Coronary artery (tissue), 2 donors: ENCODE measurements at regions not wholly inside any gene's neighbourhood (a gene's known extent, or its start where the extent isn't known, plus 50 kb on each side); places are given as distances from the start of the nearest gene placed in this dataset.

Experiments used
- DNase-seq: peaks from one replicate; pipeline ENCODE4 v3.0.0-alpha.2; 2017; ENCODE audit warnings: low spot score
- H3K27ac ChIP-seq, 2 donors: fragments of 200-600 bp; sonication (generic); one replicate each; pipeline ENCODE4 v1.5.1; 2016 to 2019
- H3K4me3 ChIP-seq: fragments of 200-600 bp; sonication (generic); 2 replicates; pipeline ENCODE4 v1.5.1; 2016; ENCODE audit warnings: mild to moderate bottlenecking, moderate library complexity
- TF ChIP-seq, protein P1 (sequence below): fragments of 200-600 bp; sonication (generic); IDR thresholded peaks from one replicate; pipeline ENCODE4 v1.5.1; 2019; ENCODE audit warnings: antibody characterized with exemption

DNA sequence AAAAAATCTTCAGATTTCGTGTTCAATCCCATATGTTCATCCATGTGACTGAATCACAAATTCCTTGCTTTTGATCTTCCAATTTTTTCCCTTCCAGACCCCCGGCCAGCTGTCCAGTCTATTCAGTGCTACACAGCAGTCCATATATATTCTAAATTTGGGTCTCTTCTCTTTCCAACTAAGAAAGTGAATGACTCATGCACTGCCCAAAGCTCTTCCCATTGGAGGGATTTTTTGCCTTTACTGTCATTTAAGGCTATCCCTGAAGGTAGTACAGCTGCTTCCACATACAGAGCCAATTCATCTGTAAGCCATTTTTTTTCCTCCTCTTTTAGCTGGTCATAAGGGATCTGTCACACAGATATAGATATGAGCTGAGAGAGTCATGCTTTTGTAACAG, 478.3 kb downstream of the DMRT2 start:
- TF ChIP-seq, protein P1, sequence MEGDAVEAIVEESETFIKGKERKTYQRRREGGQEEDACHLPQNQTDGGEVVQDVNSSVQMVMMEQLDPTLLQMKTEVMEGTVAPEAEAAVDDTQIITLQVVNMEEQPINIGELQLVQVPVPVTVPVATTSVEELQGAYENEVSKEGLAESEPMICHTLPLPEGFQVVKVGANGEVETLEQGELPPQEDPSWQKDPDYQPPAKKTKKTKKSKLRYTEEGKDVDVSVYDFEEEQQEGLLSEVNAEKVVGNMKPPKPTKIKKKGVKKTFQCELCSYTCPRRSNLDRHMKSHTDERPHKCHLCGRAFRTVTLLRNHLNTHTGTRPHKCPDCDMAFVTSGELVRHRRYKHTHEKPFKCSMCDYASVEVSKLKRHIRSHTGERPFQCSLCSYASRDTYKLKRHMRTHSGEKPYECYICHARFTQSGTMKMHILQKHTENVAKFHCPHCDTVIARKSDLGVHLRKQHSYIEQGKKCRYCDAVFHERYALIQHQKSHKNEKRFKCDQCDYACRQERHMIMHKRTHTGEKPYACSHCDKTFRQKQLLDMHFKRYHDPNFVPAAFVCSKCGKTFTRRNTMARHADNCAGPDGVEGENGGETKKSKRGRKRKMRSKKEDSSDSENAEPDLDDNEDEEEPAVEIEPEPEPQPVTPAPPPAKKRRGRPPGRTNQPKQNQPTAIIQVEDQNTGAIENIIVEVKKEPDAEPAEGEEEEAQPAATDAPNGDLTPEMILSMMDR: no peak
- H3K27ac ChIP-seq: no peak overlapping the region
- H3K4me3 ChIP-seq: no peak overlapping the region
- no peak for DNase-seq

- TF ChIP-seq, protein P1: no peak
These were observed 480.5 kb downstream of the DMRT2 start for GRCh38 chr9:1530696-1531095.

DNA sequence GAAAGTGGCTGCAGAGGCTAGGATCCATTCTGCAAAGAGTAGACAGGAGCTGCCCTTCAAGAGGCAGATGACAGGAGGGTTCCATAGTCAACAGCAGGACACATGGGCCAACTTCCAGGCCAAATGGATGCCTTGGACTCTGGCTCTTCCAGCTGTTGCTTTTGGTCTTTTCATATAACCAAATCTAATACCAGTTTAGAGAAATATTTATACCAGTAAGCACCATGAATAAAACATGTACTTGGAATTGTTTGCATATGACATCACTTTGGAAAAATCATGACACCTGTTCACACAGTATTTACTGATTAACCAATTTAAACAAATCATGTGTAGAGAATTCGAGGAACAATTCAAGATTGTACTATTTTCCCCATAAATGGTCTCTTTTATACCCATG, 481.3 kb downstream of the DMRT2 start:
- Histone ChIP-seq H3K4me3 (no peak overlapping the region), H3K27ac (no peak overlapping the region)
- TF ChIP-seq, protein P1: no peak
- no peak for DNase-seq

More at GRCh38 chr9:1530696-1531095, 480.5 kb downstream of the DMRT2 start:
- no peak for DNase-seq
- no peak overlapping the region for H3K4me3 ChIP-seq
- no peak overlapping the region for H3K27ac ChIP-seq

DNA sequence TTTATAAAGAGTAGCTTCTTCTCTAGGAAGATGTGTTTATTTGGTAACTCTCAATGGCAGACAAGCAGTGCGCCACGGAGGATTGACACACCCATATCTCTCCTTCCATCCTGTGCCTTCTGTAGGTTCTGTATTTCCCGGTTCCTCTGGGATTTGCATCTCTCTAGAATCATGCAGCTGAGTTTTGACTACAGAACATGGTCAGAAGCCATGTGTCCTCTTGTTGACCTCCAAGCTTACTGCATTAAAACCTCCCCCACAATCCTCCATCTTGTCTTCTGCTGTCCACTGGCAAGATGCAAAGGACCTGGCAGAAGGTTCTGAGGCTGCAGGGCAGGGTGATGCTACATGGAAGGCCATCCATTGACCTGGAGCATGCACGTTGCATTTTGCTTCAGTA, 482.0 kb downstream of the DMRT2 start:
- DNase-seq: no peak
- Histone ChIP-seq H3K27ac (no peak overlapping the region), H3K4me3 (no peak overlapping the region)
- TF ChIP-seq, protein P1: no peak

DNA sequence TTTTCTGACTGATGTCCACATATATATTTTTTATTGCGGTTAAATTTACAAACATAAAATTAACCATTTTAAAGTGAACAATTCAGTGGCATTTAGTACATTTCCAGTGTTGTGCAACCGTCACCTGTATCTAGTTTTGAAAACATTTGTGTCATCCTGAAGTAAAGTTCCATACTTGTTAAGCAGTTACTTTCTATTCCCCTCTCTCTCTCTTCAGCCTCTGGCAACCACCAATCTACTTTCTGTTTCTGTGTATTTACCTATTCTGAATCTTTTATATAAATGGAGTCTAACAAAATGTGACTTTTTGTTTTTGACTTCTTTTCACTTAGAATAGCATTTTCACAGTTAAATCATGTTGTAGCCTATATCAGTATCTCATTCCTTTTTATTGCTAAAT, 480.1 kb upstream of the SMARCA2 start:
- TF ChIP-seq, protein P1: no peak
- H3K27ac ChIP-seq: no peak overlapping the region
- no peak for DNase-seq
- no peak overlapping the region for H3K4me3 ChIP-seq

- TF ChIP-seq, protein P1: no peak
- DNase-seq: no peak
- H3K4me3 ChIP-seq: no peak overlapping the region
- no peak overlapping the region for H3K27ac ChIP-seq
These were observed 479.5 kb upstream of the SMARCA2 start for GRCh38 chr9:1535599-1535998.

- Histone ChIP-seq H3K4me3 (no peak overlapping the region), H3K27ac (no peak overlapping the region)
These were observed 478.5 kb upstream of the SMARCA2 start for GRCh38 chr9:1536522-1537170.

More at GRCh38 chr9:1536522-1537170, 478.5 kb upstream of the SMARCA2 start:
- no peak for DNase-seq
- TF ChIP-seq, protein P1: no peak
